ENCODE measurements at regions not wholly inside any gene's neighbourhood (a gene's known extent, or its start where the extent isn't known, plus 50 kb on each side); places are given as distances from the start of the nearest gene placed in this dataset.

DNA sequence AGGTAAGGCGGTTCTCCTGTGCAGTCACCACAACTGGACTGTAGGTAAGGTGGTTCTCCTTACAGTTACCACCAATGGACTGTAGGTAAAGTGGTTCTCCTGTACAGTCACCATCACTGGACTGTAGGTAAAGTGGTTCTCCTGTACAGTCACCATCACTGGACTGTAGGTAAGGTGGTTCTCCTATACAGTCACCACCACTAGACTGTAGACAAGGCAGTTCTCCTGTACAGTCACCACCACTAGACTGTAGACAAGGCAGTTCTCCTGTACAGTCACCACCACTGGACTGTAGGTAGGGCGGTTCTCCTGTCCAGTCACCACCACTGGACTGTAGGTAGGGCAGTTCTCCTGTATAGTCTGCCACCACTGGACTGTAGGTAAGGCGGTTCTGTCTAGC lies 212.3 kb downstream of the TFAP2A start:
- intact Hi-C loops (cut with DNase I): no loop called here
- Histone ChIP-seq H3K9me3 (replicated peaks in 1 of 3) (no peaks in the 10 kb centered on the region), H3K27me3 (no peaks in the 10 kb centered on the region), H3K4me1 (replicated peaks in 1 of 2) (no peaks in the 10 kb centered on the region), H3K4me3 (no peak overlapping the region), H3K36me3 (replicated peaks in 1 of 2) (no peaks in the 10 kb centered on the region), H3K27ac (no peak overlapping the region)
- no peak for DNase-seq
- 72 to 92% (median 90%) methylated on average over 2 to 3 of the region's 3 CpGs for WGBS, 4 donors
- TF ChIP-seq, protein P1, sequence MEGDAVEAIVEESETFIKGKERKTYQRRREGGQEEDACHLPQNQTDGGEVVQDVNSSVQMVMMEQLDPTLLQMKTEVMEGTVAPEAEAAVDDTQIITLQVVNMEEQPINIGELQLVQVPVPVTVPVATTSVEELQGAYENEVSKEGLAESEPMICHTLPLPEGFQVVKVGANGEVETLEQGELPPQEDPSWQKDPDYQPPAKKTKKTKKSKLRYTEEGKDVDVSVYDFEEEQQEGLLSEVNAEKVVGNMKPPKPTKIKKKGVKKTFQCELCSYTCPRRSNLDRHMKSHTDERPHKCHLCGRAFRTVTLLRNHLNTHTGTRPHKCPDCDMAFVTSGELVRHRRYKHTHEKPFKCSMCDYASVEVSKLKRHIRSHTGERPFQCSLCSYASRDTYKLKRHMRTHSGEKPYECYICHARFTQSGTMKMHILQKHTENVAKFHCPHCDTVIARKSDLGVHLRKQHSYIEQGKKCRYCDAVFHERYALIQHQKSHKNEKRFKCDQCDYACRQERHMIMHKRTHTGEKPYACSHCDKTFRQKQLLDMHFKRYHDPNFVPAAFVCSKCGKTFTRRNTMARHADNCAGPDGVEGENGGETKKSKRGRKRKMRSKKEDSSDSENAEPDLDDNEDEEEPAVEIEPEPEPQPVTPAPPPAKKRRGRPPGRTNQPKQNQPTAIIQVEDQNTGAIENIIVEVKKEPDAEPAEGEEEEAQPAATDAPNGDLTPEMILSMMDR (IDR thresholded peaks at IDR 0.05): no peak
- no peak for TF ChIP-seq POLR2A (IDR thresholded peaks at IDR 0.05)

DNA sequence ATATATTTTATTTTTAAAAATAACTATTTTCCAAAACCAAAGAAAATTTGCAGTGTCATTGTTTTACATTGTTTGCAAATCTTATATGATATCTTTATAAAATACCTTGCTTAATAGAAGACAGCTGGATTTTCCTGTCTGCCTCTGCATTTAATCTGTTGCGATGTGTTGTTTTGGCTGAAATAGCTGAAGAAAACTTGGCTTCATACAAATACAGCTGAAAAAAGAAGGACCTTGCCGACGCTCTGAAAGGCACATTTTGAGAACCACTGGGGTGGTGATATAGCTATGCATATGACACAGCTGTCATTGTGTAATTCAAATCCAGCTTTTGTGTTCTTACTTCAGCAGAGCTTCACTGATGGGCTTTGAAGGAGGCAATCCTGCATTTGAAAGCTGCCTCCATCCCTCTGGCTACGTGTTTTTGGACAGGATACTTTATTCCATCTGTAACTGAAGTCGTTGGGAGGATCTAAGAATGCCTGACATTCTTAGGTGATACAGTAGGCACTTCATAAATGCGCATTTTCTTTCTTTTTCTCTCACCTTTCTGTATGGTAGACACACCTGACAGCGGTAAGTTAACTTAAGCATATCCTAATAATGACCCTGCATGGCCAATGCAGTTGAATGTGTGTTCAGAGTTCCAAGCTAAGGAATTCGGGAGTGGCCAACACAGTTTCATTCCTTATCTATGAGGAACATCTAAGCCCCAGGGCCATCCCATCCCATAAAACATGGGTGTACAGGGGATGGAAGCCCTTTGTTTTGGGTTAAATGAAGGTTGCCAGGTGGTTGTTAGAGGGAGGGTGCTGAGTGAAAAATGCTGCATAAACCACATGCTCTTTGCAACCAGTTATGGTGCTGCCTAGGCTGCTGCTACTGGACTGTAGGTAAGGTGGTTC lies 213.0 kb downstream of the TFAP2A start:
- no peak for DNase-seq
- no peaks in the 10 kb centered on the region for H3K27me3 ChIP-seq
- TF ChIP-seq POLR2A (IDR thresholded peaks at IDR 0.05): no peak
- TF ChIP-seq, protein P1 (IDR thresholded peaks at IDR 0.05): no peak
- intact Hi-C loops (cut with DNase I): no loop called here
- no peaks in the 10 kb centered on the region for H3K9me3 ChIP-seq (replicated peaks in 1 of 3)
- H3K36me3 ChIP-seq (replicated peaks in 1 of 2): no peaks in the 10 kb centered on the region
- no peaks in the 10 kb centered on the region for H3K4me1 ChIP-seq (replicated peaks in 1 of 2)
- no peak overlapping the region for H3K27ac ChIP-seq
- H3K4me3 ChIP-seq: no peak overlapping the region
- WGBS, 4 donors: 71 to 79% (median 76%) methylated on average over 8 of the region's 8 CpGs

DNA sequence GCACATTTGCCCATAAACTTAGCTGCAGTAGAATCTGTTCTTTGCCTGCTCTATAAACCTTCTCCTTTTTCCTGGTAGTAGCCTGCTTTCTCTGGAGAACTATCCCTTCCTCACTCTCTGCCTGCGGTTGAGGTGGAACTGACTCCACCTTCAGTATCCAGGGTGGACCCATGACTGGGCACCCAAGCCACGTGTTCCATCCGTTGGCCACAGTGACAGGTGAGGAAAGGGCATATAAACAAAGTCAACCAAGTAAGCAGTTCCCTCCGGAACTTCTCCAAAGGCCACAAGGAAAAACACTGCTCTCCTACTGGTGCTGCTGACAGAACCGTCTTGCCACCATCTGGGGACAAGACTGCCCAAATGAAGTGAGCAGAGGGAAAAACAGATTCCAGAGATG lies 218.8 kb downstream of the TFAP2A start:
- intact Hi-C loops (cut with DNase I): no loop called here
- no peaks in the 10 kb centered on the region for H3K36me3 ChIP-seq (replicated peaks in 1 of 2)
- H3K27me3 ChIP-seq: no peaks in the 10 kb centered on the region
- no peaks in the 10 kb centered on the region for H3K9me3 ChIP-seq (replicated peaks in 1 of 3)
- no peaks in the 10 kb centered on the region for H3K4me1 ChIP-seq (replicated peaks in 1 of 2)
- TF ChIP-seq POLR2A (IDR thresholded peaks at IDR 0.05): no peak
- TF ChIP-seq, protein P1 (IDR thresholded peaks at IDR 0.05): no peak
- H3K4me3 ChIP-seq: no peak overlapping the region
- 71 to 84% (median 74%) methylated on average over 5 of the region's 5 CpGs for WGBS, 4 donors
- DNase-seq: no peak
- no peak overlapping the region for H3K27ac ChIP-seq

DNA sequence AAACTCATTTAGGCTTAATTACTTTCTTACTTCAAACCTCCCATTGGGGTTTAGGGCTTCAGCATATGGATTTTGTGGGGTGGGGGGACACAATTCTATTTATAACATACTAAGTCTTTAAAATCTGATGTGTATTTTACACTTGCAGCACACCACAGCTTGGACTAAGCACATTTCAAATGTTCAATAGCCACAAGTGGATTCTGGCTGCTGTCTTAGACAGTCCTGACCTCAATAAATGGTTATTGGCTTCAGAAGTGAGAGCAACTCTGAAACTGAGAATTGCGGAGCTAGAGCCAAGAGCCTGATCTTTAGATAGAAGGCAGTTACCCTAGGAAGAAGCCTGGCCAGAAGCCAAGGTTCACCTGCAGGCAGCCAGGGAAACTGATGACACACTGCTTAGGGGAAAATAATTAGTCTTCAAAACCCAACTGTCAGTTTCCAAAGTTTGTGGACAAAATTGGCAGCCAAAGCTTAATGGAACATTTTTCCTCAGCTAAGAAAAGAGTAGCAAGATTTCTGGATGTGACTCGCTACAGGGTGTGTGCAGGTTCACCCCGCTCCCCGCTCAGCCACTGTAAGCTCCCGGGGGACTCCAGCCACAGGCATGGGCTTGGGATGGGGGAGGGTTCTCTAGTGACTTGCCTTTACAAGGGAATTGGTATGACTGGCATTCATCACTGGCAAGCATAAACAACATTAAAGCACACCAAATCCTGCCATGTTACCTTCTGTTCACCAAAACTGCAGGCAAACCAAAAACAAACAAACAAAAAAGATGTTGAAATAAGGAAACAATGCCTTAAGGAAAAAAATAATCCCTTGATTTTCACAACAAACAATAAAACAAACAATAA lies 219.8 kb downstream of the TFAP2A start:
- Histone ChIP-seq H3K9me3 (replicated peaks in 1 of 3) (no peaks in the 10 kb centered on the region), H3K27me3 (no peaks in the 10 kb centered on the region), H3K4me1 (replicated peaks in 1 of 2) (no peaks in the 10 kb centered on the region), H3K36me3 (replicated peaks in 1 of 2) (no peaks in the 10 kb centered on the region), H3K27ac (no peak overlapping the region), H3K4me3 (no peak overlapping the region)
- TF ChIP-seq, protein P1 (IDR thresholded peaks at IDR 0.05): no peak
- TF ChIP-seq POLR2A (IDR thresholded peaks at IDR 0.05): no peak
- DNase-seq: peak in 1 of 7 donors; percentile 51
- 74 to 85% (median 77%) methylated on average over 5 of the region's 5 CpGs for WGBS, 4 donors
- intact Hi-C loops (cut with DNase I): no loop called here
